Astrocyte (in vitro differentiated cells and primary cell): ENCODE measurements at regions not wholly inside any gene's neighbourhood (a gene's known extent, or its start where the extent isn't known, plus 50 kb on each side); places are given as distances from the start of the nearest gene placed in this dataset.

Experiments
- DNase-seq: peaks from one replicate; pipeline ENCODE4 v3.0.0-alpha.2; 2010; ENCODE audit warnings: low read depth
- FAIRE-seq: peaks from 2 replicates; lab custom pipeline; 2011; peaks lifted over from hg19 to GRCh38; lab: Jason Lieb, UNC
- H2AFZ ChIP-seq: 2 replicates; pipeline ENCODE4 v1.6.0; 2012; ENCODE audit warnings: low read depth, low read length, inconsistent platforms
- H3K27ac ChIP-seq: 2 replicates; pipeline ENCODE4 v1.5.1; 2011; ENCODE audit warnings: low read depth, low read length, inconsistent platforms
- H3K27me3 ChIP-seq: 2 replicates; pipeline ENCODE4 v1.6.0; 2011; ENCODE audit warnings: low read length, inconsistent platforms; ENCODE audit not compliant: insufficient read depth
- H3K36me3 ChIP-seq: 2 replicates; pipeline ENCODE4 v1.5.1; 2011; ENCODE audit warnings: low read length, inconsistent platforms; ENCODE audit not compliant: insufficient read depth
- H3K4me1 ChIP-seq: 2 replicates; pipeline ENCODE4 v1.5.1; 2011; ENCODE audit warnings: low read length, inconsistent platforms; ENCODE audit not compliant: insufficient read depth
- H3K4me2 ChIP-seq: 2 replicates; pipeline ENCODE4 v1.6.0; 2012; ENCODE audit warnings: low read length, inconsistent platforms
- H3K4me3 ChIP-seq: 2 replicates; pipeline ENCODE4 v1.5.1; 2011; ENCODE audit warnings: low read depth, mild to moderate bottlenecking, low read length, inconsistent platforms; ENCODE audit not compliant: insufficient read depth
- H3K79me2 ChIP-seq: 2 replicates; pipeline ENCODE4 v1.6.0; 2012; ENCODE audit warnings: mild to moderate bottlenecking, low read length, inconsistent platforms; ENCODE audit not compliant: insufficient read depth
- H3K9ac ChIP-seq: 2 replicates; pipeline ENCODE4 v1.6.0; 2012; ENCODE audit warnings: mild to moderate bottlenecking, low read length, inconsistent platforms
- H3K9me3 ChIP-seq: 2 replicates; pipeline ENCODE4 v1.5.1; 2012; ENCODE audit warnings: low read depth, mild to moderate bottlenecking, low read length, inconsistent platforms; ENCODE audit not compliant: insufficient read depth
- H4K20me1 ChIP-seq: 2 replicates; pipeline ENCODE4 v1.6.0; 2012; ENCODE audit warnings: low read length, inconsistent platforms; ENCODE audit not compliant: insufficient read depth
- H3K27ac Mint-ChIP-seq: one replicate; pipeline ENCODE4 v1.8.0; 2021; ENCODE audit warnings: mild to moderate bottlenecking, mixed read lengths; ENCODE audit not compliant: unreplicated experiment
- H3K27me3 Mint-ChIP-seq: one replicate; pipeline ENCODE4 v1.8.0; 2021; ENCODE audit warnings: low read depth, mixed read lengths; ENCODE audit not compliant: unreplicated experiment
- H3K36me3 Mint-ChIP-seq: one replicate; pipeline ENCODE4 v1.8.0; 2021; ENCODE audit warnings: low read depth, mixed read lengths; ENCODE audit not compliant: unreplicated experiment
- H3K4me1 Mint-ChIP-seq: one replicate; pipeline ENCODE4 v1.8.0; 2021; ENCODE audit warnings: low read depth, mixed read lengths; ENCODE audit not compliant: unreplicated experiment
- H3K4me3 Mint-ChIP-seq: one replicate; pipeline ENCODE4 v1.8.0; 2021; ENCODE audit warnings: mild to moderate bottlenecking, moderate library complexity, mixed read lengths; ENCODE audit not compliant: unreplicated experiment
- H3K9me3 Mint-ChIP-seq: one replicate; pipeline ENCODE4 v1.8.0; 2021; ENCODE audit warnings: mild to moderate bottlenecking, mixed read lengths; ENCODE audit not compliant: unreplicated experiment
- CTCF ChIP-seq: IDR thresholded peaks from 2 replicates; pipeline ENCODE4 v1.5.1; 2011; ENCODE audit warnings: low read depth, mild to moderate bottlenecking, inconsistent platforms, low read length, moderate library complexity; ENCODE audit not compliant: insufficient read depth
- EZH2 ChIP-seq: IDR thresholded peaks from 2 replicates; pipeline ENCODE4 v1.6.1; 2012; ENCODE audit warnings: mild to moderate bottlenecking, low read length, inconsistent platforms; ENCODE audit not compliant: insufficient read depth

GRCh38 chr6:78031228-78031627 lies 378.4 kb downstream of the MEI4 start:
- H3K36me3 Mint-ChIP-seq = no peaks in the 10 kb centered on the region
- H3K27me3 ChIP-seq = no peaks in the 10 kb centered on the region
- no peak overlapping the region for H3K9ac ChIP-seq
- no peaks in the 10 kb centered on the region for H3K79me2 ChIP-seq
- no peaks in the 10 kb centered on the region for H4K20me1 ChIP-seq
- TF ChIP-seq CTCF (no peak), EZH2 (no peak)
- no peak overlapping the region for H3K27ac Mint-ChIP-seq
- H3K4me3 Mint-ChIP-seq = no peak overlapping the region
- H3K27ac ChIP-seq = no peak overlapping the region
- no peak overlapping the region for H3K4me3 ChIP-seq
- no peaks in the 10 kb centered on the region for H3K27me3 Mint-ChIP-seq
- no peaks in the 10 kb centered on the region for H3K9me3 ChIP-seq
- no peak for DNase-seq
- H3K4me1 Mint-ChIP-seq = no peaks in the 10 kb centered on the region
- no peak overlapping the region for H2AFZ ChIP-seq
- no peak overlapping the region for H3K4me2 ChIP-seq
- H3K36me3 ChIP-seq = no peaks in the 10 kb centered on the region
- no peaks in the 10 kb centered on the region for H3K4me1 ChIP-seq
- no peaks in the 10 kb centered on the region for H3K9me3 Mint-ChIP-seq
- FAIRE-seq = no peak

- TF ChIP-seq EZH2 (no peak), CTCF (no peak)
- H3K4me3 ChIP-seq = no peak overlapping the region
- H3K27ac ChIP-seq = no peak overlapping the region
- no peak overlapping the region for H3K9ac ChIP-seq
- no peaks in the 10 kb centered on the region for H3K79me2 ChIP-seq
- no peaks in the 10 kb centered on the region for H3K9me3 ChIP-seq
- no peak overlapping the region for H3K4me3 Mint-ChIP-seq
- no peak for DNase-seq
- no peaks in the 10 kb centered on the region for H4K20me1 ChIP-seq
- H3K27me3 ChIP-seq = no peaks in the 10 kb centered on the region
- H3K27ac Mint-ChIP-seq = no peak overlapping the region
- no peaks in the 10 kb centered on the region for H3K9me3 Mint-ChIP-seq
- H3K27me3 Mint-ChIP-seq = peaks cover 5% of the 10 kb centered on the region
- H3K4me1 Mint-ChIP-seq = no peaks in the 10 kb centered on the region
- no peak overlapping the region for H3K4me2 ChIP-seq
- no peak overlapping the region for H2AFZ ChIP-seq
- H3K36me3 Mint-ChIP-seq = no peaks in the 10 kb centered on the region
- no peaks in the 10 kb centered on the region for H3K36me3 ChIP-seq
- FAIRE-seq = no peak
- no peaks in the 10 kb centered on the region for H3K4me1 ChIP-seq
Observed at GRCh38 chr6:78059171-78059570, 406.3 kb downstream of the MEI4 start.

GRCh38 chr6:78062993-78063392 lies 410.2 kb downstream of the MEI4 start:
- FAIRE-seq = no peak
- Mint-ChIP-seq H3K27me3 (peaks cover 5% of the 10 kb centered on the region), H3K27ac (no peak overlapping the region), H3K36me3 (no peaks in the 10 kb centered on the region), H3K4me3 (no peak overlapping the region), H3K9me3 (no peaks in the 10 kb centered on the region), H3K4me1 (no peaks in the 10 kb centered on the region)
- H3K9me3 ChIP-seq = no peaks in the 10 kb centered on the region
- no peaks in the 10 kb centered on the region for H3K36me3 ChIP-seq
- H3K9ac ChIP-seq = no peak overlapping the region
- H3K4me1 ChIP-seq = no peaks in the 10 kb centered on the region
- H3K27ac ChIP-seq = no peak overlapping the region
- H4K20me1 ChIP-seq = no peaks in the 10 kb centered on the region
- DNase-seq = no peak
- TF ChIP-seq EZH2 (no peak), CTCF (no peak)
- no peaks in the 10 kb centered on the region for H3K27me3 ChIP-seq
- H2AFZ ChIP-seq = no peak overlapping the region
- H3K79me2 ChIP-seq = no peaks in the 10 kb centered on the region
- no peak overlapping the region for H3K4me2 ChIP-seq
- no peak overlapping the region for H3K4me3 ChIP-seq
